ENCODE measurements at regions not wholly inside any gene's neighbourhood (a gene's known extent, or its start where the extent isn't known, plus 50 kb on each side); places are given as distances from the start of the nearest gene placed in this dataset.
A peak's percentile ranks its signal among the peaks of the same experiment; 100 is the strongest.

GRCh38 chr18:4870177-4870773 lies 326.8 kb downstream of the AKAIN1 start:
- no peak overlapping the region for H3K27ac ChIP-seq
- no peaks in the 10 kb centered on the region for H3K4me1 ChIP-seq
- H4K20me1 ChIP-seq: no peaks in the 10 kb centered on the region
- no peak for TF ChIP-seq Cebpa-rat (IDR thresholded peaks at IDR 0.05)
- H3K4me2 ChIP-seq: no peak overlapping the region
- no peaks in the 10 kb centered on the region for H3K27me3 ChIP-seq
- H3K9me3 ChIP-seq: 0 out of 2 replicates have a peak, but pooled peaks cover 5% of the 10 kb centered on the region
- no peaks in the 10 kb centered on the region for H3K36me3 ChIP-seq
- H3K9ac ChIP-seq: no peak overlapping the region
- H3K4me3 ChIP-seq: no peak overlapping the region

DNA sequence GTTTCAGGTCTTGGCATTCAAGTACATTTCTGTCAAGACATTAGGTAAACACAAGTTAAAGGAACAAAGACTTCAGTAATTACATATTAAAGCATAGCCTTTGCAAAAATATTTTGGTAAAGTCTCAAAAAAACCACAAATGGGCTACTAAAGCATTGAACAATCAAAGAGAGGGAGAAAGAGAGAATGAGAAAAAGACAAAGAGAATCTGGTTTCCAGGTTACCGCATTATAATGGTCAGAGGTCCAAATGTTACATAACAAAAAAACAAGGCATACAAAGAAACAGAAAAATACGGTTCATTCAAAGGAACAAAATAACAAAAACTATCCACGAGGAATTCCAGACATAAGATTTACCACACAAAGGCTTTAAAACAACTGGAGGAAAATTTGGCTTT lies 327.9 kb downstream of the AKAIN1 start:
- no peak overlapping the region for H3K27ac ChIP-seq
- H3K9ac ChIP-seq: no peak overlapping the region
- no peak overlapping the region for H3K4me3 ChIP-seq
- H3K9me3 ChIP-seq: 0 out of 2 replicates have a peak, but pooled peaks cover 5% of the 10 kb centered on the region
- no peak overlapping the region for H3K4me2 ChIP-seq
- H3K36me3 ChIP-seq: no peaks in the 10 kb centered on the region
- no peaks in the 10 kb centered on the region for H4K20me1 ChIP-seq
- H3K4me1 ChIP-seq: no peaks in the 10 kb centered on the region
- H3K27me3 ChIP-seq: no peaks in the 10 kb centered on the region
- TF ChIP-seq Cebpa-rat (IDR thresholded peaks at IDR 0.05): no peak

DNA sequence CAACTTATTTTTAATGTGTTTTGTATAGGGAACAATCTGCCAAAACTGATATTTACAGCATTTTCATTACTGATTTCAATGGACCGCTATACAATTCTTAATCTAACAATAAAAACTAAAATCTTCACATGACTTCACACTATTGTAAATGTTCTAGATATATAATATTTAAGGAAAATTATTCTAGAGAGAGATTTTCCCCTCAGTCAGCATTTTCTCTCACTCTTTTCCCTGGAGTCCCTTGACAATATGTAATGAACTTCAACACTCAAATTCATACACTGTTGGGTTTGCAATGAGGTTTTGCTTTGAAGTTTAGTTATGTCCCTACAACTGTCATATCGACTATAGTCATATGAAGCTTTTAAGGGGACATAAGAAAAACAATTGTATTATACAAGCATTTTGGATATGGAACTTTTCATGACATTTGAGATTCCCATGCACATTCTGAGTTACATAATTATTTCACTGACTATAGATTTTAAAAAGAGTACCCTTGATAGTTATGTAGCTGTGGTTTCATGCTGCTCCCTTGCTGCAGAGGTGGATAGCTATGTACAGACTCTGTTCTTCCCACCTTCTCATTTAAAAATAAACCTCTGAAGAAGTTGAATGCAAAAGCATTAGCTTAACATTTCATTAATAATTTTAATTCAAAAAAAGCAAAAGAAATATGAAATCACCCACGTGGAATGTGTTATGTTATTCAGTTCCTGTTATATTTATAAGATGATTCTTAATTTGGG lies 338.5 kb downstream of the AKAIN1 start:
- Histone ChIP-seq H3K27ac (no peak overlapping the region), H3K9me3 (no peaks in the 10 kb centered on the region), H3K9ac (no peak overlapping the region), H3K27me3 (no peaks in the 10 kb centered on the region), H4K20me1 (no peaks in the 10 kb centered on the region), H3K36me3 (no peaks in the 10 kb centered on the region), H3K4me1 (no peaks in the 10 kb centered on the region), H3K4me3 (no peak overlapping the region), H3K4me2 (no peak overlapping the region)
- TF ChIP-seq Cebpa-rat (IDR thresholded peaks at IDR 0.05): no peak

- H3K36me3 ChIP-seq: no peaks in the 10 kb centered on the region
- no peak for TF ChIP-seq Cebpa-rat (IDR thresholded peaks at IDR 0.05)
- H3K9ac ChIP-seq: no peak overlapping the region
- H3K9me3 ChIP-seq: no peaks in the 10 kb centered on the region
- H3K4me3 ChIP-seq: no peak overlapping the region
- H3K4me1 ChIP-seq: peaks cover 14% of the 10 kb centered on the region
- H4K20me1 ChIP-seq: no peaks in the 10 kb centered on the region
- no peak overlapping the region for H3K27ac ChIP-seq
- H3K4me2 ChIP-seq: no peak overlapping the region
- H3K27me3 ChIP-seq: no peaks in the 10 kb centered on the region
Observed at GRCh38 chr18:4854671-4855070, 342.4 kb downstream of the AKAIN1 start.

GRCh38 chr18:4851301-4851976 lies 345.6 kb downstream of the AKAIN1 start:
- Histone ChIP-seq H3K9ac (no peak overlapping the region), H4K20me1 (no peaks in the 10 kb centered on the region), H3K36me3 (no peaks in the 10 kb centered on the region), H3K27ac (no peak overlapping the region), H3K4me3 (no peak overlapping the region), H3K27me3 (no peaks in the 10 kb centered on the region), H3K4me1 (peaks cover 14% of the 10 kb centered on the region), H3K9me3 (no peaks in the 10 kb centered on the region), H3K4me2 (peak overlapping the region; percentile 38)
- 0 out of 2 replicates have a peak, but pooled peaks have one; percentile 13 for TF ChIP-seq Cebpa-rat (IDR thresholded peaks at IDR 0.05)

DNA sequence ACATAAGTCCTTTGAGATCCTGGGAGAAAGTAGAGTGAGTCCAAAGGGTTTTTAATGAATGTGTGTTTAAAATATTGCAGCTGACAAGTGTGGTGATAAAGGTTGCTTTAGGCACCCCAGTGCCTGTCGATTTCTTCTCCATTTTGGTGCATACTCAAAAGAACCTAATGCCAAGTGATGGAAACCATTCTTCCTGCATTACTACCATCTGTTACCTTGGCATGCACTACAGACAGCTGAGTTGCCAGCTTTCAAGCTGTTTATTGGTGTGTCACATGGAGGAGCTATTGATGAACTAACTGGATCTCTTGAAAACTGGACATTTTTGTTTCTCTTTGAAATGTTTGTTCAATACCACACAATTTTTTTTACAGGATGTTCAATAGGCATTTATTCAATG lies 350.0 kb downstream of the AKAIN1 start:
- H3K9ac ChIP-seq: no peak overlapping the region
- peaks cover 13% of the 10 kb centered on the region for H3K4me1 ChIP-seq
- no peaks in the 10 kb centered on the region for H3K9me3 ChIP-seq
- no peaks in the 10 kb centered on the region for H3K36me3 ChIP-seq
- H3K27me3 ChIP-seq: no peaks in the 10 kb centered on the region
- no peak overlapping the region for H3K4me2 ChIP-seq
- no peak for TF ChIP-seq Cebpa-rat (IDR thresholded peaks at IDR 0.05)
- no peak overlapping the region for H3K4me3 ChIP-seq
- H3K27ac ChIP-seq: no peak overlapping the region
- H4K20me1 ChIP-seq: no peaks in the 10 kb centered on the region

- Histone ChIP-seq H3K4me1 (no peaks in the 10 kb centered on the region), H3K4me2 (no peak overlapping the region), H3K27me3 (no peaks in the 10 kb centered on the region), H3K4me3 (no peak overlapping the region), H3K27ac (no peak overlapping the region), H3K9me3 (no peaks in the 10 kb centered on the region), H4K20me1 (no peaks in the 10 kb centered on the region), H3K9ac (no peak overlapping the region), H3K36me3 (no peaks in the 10 kb centered on the region)
- TF ChIP-seq Cebpa-rat (IDR thresholded peaks at IDR 0.05): no peak
Observed at GRCh38 chr18:4844320-4844719, 352.7 kb downstream of the AKAIN1 start.

- H3K27me3 ChIP-seq: no peaks in the 10 kb centered on the region
- no peak overlapping the region for H3K4me2 ChIP-seq
- no peak overlapping the region for H3K9ac ChIP-seq
- H3K9me3 ChIP-seq: no peaks in the 10 kb centered on the region
- no peak overlapping the region for H3K4me3 ChIP-seq
- TF ChIP-seq Cebpa-rat (IDR thresholded peaks at IDR 0.05): no peak
- H4K20me1 ChIP-seq: no peaks in the 10 kb centered on the region
- H3K4me1 ChIP-seq: no peaks in the 10 kb centered on the region
- H3K36me3 ChIP-seq: no peaks in the 10 kb centered on the region
- H3K27ac ChIP-seq: no peak overlapping the region
Observed at GRCh38 chr18:4843771-4844170, 353.3 kb downstream of the AKAIN1 start.

DNA sequence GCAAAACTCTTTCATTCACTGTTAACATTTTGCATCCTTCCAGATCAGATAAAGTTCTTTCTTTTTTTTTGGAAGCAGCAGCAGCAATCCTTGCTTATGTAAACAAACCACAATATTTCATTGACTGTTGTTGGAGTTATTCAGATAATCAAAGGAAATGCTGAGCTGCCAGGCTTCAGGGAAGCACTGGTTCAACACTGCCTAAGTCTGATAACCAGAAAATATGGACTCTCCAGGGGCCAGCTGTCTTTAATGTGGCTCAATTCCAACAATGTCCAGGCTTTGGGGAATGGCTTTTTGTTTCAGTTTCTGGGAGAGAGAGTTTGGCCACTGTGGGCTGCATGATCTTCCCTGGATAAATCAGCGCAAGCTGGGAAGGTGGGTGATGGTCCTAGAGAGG lies 354.3 kb downstream of the AKAIN1 start:
- no peaks in the 10 kb centered on the region for H3K9me3 ChIP-seq
- no peak overlapping the region for H3K9ac ChIP-seq
- H3K4me1 ChIP-seq: no peaks in the 10 kb centered on the region
- no peaks in the 10 kb centered on the region for H3K36me3 ChIP-seq
- no peaks in the 10 kb centered on the region for H3K27me3 ChIP-seq
- H4K20me1 ChIP-seq: no peaks in the 10 kb centered on the region
- no peak overlapping the region for H3K4me3 ChIP-seq
- TF ChIP-seq Cebpa-rat (IDR thresholded peaks at IDR 0.05): no peak
- no peak overlapping the region for H3K27ac ChIP-seq
- H3K4me2 ChIP-seq: no peak overlapping the region

DNA sequence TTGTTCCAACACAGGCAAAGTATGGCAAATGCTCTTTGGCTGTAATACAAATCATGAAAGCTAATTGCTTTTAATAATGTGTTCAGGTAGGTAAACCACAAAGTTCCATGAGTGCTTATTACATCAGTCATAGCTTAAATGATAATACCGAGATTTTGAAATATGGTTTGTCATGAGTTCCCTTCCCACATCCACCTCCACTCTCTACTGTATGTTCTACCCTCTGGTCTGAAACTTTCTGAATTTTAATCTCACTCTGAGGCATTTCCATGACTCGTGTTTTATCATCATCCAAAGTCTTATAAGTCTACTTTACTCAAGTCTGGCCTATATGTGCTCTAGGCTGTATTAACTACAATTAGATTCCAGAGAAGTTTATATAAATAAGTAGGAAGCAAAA lies 354.8 kb downstream of the AKAIN1 start:
- H3K9me3 ChIP-seq: no peaks in the 10 kb centered on the region
- no peak overlapping the region for H3K4me2 ChIP-seq
- H3K36me3 ChIP-seq: no peaks in the 10 kb centered on the region
- no peak overlapping the region for H3K27ac ChIP-seq
- no peaks in the 10 kb centered on the region for H4K20me1 ChIP-seq
- no peak overlapping the region for H3K4me3 ChIP-seq
- no peak overlapping the region for H3K9ac ChIP-seq
- TF ChIP-seq Cebpa-rat (IDR thresholded peaks at IDR 0.05): no peak
- no peaks in the 10 kb centered on the region for H3K4me1 ChIP-seq
- H3K27me3 ChIP-seq: no peaks in the 10 kb centered on the region

All from BLaER1 (cell line).